Neuronal stem cell (in vitro differentiated cells): ENCODE measurements at regions not wholly inside any gene's neighbourhood (a gene's known extent, or its start where the extent isn't known, plus 50 kb on each side); places are given as distances from the start of the nearest gene placed in this dataset.

Experiments
- DNase-seq: peaks from one replicate; pipeline ENCODE4 v3.0.0-alpha.2; 2013; ENCODE audit warnings: low spot score
- H2AFZ ChIP-seq: one replicate; pipeline ENCODE4 v1.6.1; 2013; ENCODE audit warnings: mild to moderate bottlenecking, low read length, inconsistent platforms
- H2AK5ac ChIP-seq: 2 replicates; pipeline ENCODE4 v1.6.1; 2013; ENCODE audit warnings: low read depth, mild to moderate bottlenecking, inconsistent platforms, low read length, moderate library complexity, mixed read lengths
- H2BK120ac ChIP-seq: 2 replicates; pipeline ENCODE4 v1.6.1; 2013; ENCODE audit warnings: low read depth, mild to moderate bottlenecking, inconsistent platforms, low read length, moderate library complexity, mixed read lengths
- H2BK12ac ChIP-seq: one replicate; pipeline ENCODE4 v1.6.1; 2013; ENCODE audit warnings: low read length, inconsistent platforms
- H2BK15ac ChIP-seq: 2 replicates; pipeline ENCODE4 v1.6.1; 2013; ENCODE audit warnings: mild to moderate bottlenecking, low read length, inconsistent platforms, mixed read lengths
- H2BK5ac ChIP-seq: one replicate; pipeline ENCODE4 v1.6.1; 2013; ENCODE audit warnings: inconsistent platforms, mild to moderate bottlenecking, low read length, moderate library complexity
- H3K14ac ChIP-seq: one replicate; pipeline ENCODE4 v1.6.1; 2013; ENCODE audit warnings: low read length, inconsistent platforms
- H3K18ac ChIP-seq: 2 replicates; pipeline ENCODE4 v1.6.1; 2013; ENCODE audit warnings: low read length, inconsistent platforms
- H3K23ac ChIP-seq: 2 replicates; pipeline ENCODE4 v1.6.1; 2013; ENCODE audit warnings: low read depth, mild to moderate bottlenecking, mixed read lengths, low read length, inconsistent platforms; ENCODE audit not compliant: poor library complexity
- H3K27ac ChIP-seq: replicated peaks from 3 replicates; pipeline ENCODE4 v1.5.1; 2013; ENCODE audit warnings: low read length, inconsistent platforms
- H3K27me3 ChIP-seq, 3 experiments: 2 replicates each; pipeline ENCODE4 v1.6.1; 2013; ENCODE audit warnings: low read length in 3 of 3, mild to moderate bottlenecking in 2 of 3, inconsistent platforms in 1 of 3, low read depth in 1 of 3, mixed read lengths in 1 of 3, moderate library complexity in 1 of 3; ENCODE audit not compliant: control insufficient read depth in 3 of 3, insufficient read depth in 3 of 3
- H3K36me3 ChIP-seq, 2 donors: replicated peaks in 1 of 2; 2 replicates each; pipeline ENCODE4 v1.6.1; 2013; ENCODE audit warnings: low read length in 2 of 2; ENCODE audit not compliant: control insufficient read depth in 2 of 2, insufficient read depth in 2 of 2
- H3K4ac ChIP-seq: 2 replicates; pipeline ENCODE4 v1.6.1; 2013; ENCODE audit warnings: inconsistent platforms, mild to moderate bottlenecking, low read length, moderate library complexity
- H3K4me1 ChIP-seq, 2 donors: 1 replicate in 1 of 2; 2 replicates in 1 of 2; pipeline ENCODE4 v1.6.1; 2013; ENCODE audit warnings: low read length in 2 of 2, low read depth in 1 of 2; ENCODE audit not compliant: control insufficient read depth in 2 of 2, insufficient read depth in 1 of 2
- H3K4me2 ChIP-seq: one replicate; pipeline ENCODE4 v1.6.1; 2013; ENCODE audit warnings: mild to moderate bottlenecking, low read length, inconsistent platforms; ENCODE audit not compliant: insufficient read depth, poor library complexity, severe bottlenecking
- H3K4me3 ChIP-seq, 2 donors: 2 replicates each; pipeline ENCODE4 v1.5.1; 2013; ENCODE audit warnings: low read length in 2 of 2, mild to moderate bottlenecking in 2 of 2, inconsistent platforms in 1 of 2, moderate library complexity in 1 of 2
- H3K79me1 ChIP-seq: one replicate; pipeline ENCODE4 v1.6.1; 2013; ENCODE audit warnings: low read depth, mild to moderate bottlenecking, inconsistent platforms, low read length, moderate library complexity
- H3K9ac ChIP-seq: one replicate; pipeline ENCODE4 v1.6.1; 2013; ENCODE audit warnings: mild to moderate bottlenecking, low read depth, low read length, inconsistent platforms; ENCODE audit not compliant: poor library complexity
- H3K9me3 ChIP-seq, 2 donors: replicated peaks in 1 of 2; 2 replicates each; pipeline versions ENCODE3 to v1.6.1; 2013; ENCODE audit warnings: low read length in 2 of 2, mild to moderate bottlenecking in 2 of 2, inconsistent platforms in 1 of 2, low read depth in 1 of 2, mixed read lengths in 1 of 2, moderate library complexity in 1 of 2; ENCODE audit not compliant: control insufficient read depth in 2 of 2, insufficient read depth in 1 of 2
- H4K8ac ChIP-seq: one replicate; pipeline ENCODE4 v1.6.1; 2013; ENCODE audit warnings: low read depth, mild to moderate bottlenecking, inconsistent platforms, low read length, moderate library complexity
- H4K91ac ChIP-seq: one replicate; pipeline ENCODE4 v1.6.1; 2013; ENCODE audit warnings: low read length, low read depth, mild to moderate bottlenecking, inconsistent platforms; ENCODE audit not compliant: poor library complexity
- WGBS, 2 donors: extraction: QIAGEN DNeasy Blood & Tissue Kit; methylation state at CpG; one replicate each; pipeline ENCODE4 v1.1.7; 2013; ENCODE audit warnings: missing lambda C conversion rate in 2 of 2, mixed read lengths in 1 of 2; ENCODE audit not compliant: insufficient read length in 2 of 2, insufficient replicate concordance in 1 of 2; ENCODE audit errors: extremely low coverage in 2 of 2; 5-methylcytosine and 5-hydroxymethylcytosine counted together

DNA sequence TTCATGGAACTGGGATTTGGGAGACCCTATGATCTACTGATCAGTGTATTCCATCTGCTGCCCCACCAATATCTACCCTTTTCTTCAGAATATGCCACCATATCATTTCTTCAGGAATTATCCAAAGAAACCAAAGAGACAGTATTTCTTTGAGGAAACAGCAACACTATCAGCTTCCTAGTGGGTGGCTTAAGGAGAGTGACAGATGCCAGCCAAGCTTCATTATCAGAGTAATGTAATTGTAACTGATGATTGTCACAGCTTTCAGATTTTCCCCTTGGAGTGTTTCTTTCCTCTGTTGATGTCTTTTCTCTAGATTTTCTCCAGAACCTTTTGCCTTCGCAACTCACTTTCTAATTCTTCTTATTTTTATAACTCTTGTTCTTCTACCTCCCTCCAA lies 934.4 kb upstream of the LRRN3 start:
- H4K8ac ChIP-seq, result no peak overlapping the region
- no CpG with 5 or more reads among the region's 1 CpG for WGBS, 2 donors
- no peaks in the 10 kb centered on the region for H3K79me1 ChIP-seq
- H3K23ac ChIP-seq, result no peak overlapping the region
- no peaks in the 10 kb centered on the region for H3K4me1 ChIP-seq
- H2BK12ac ChIP-seq, result no peak overlapping the region
- no peak overlapping the region for H3K9ac ChIP-seq
- H3K4me2 ChIP-seq, result no peak overlapping the region
- H4K91ac ChIP-seq, result no peak overlapping the region
- no peaks in the 10 kb centered on the region for H3K27me3 ChIP-seq
- no peak overlapping the region for H2BK15ac ChIP-seq
- no peak overlapping the region for H2BK5ac ChIP-seq
- no peak overlapping the region for H3K4me3 ChIP-seq
- no peak overlapping the region for H3K14ac ChIP-seq
- H3K36me3 ChIP-seq, result no peaks in the 10 kb centered on the region
- no peaks in the 10 kb centered on the region for H3K9me3 ChIP-seq
- no peak overlapping the region for H3K18ac ChIP-seq
- H2AFZ ChIP-seq, result no peak overlapping the region
- H3K27ac ChIP-seq, result no peak overlapping the region
- H2BK120ac ChIP-seq, result no peak overlapping the region
- H2AK5ac ChIP-seq, result no peak overlapping the region
- DNase-seq, result no peak
- H3K4ac ChIP-seq, result no peak overlapping the region

DNA sequence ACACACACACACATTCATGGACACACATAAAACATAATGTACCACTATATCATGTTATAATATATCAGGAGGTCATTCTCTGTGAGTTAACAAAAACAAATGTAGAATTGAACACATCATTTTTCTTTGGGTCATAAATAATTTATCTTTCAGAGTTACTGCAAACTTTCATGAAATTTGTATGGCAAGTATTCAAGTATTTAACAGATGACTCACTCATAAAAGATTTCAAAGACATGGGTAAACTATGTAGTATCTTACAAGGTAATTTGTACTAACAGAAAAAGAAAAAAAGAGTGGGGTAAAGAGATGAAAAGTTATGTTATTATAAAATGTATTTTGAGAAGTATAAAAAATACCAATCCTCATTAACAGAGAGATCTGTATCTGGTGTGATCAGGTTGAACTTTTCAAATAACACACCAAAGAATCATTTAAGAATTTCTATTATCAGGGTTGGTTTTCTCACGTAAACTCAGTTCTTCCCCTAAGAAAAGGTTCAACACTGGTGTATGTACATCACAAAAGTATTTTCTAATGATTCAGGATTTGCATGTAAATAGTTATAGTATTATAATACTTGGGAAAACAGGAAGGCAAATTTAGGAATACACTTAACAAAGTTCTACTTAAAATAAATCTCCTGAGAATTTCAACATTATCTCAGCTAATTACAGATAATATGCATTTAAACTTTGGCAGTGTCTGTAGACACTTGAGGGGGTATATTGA lies 933.1 kb upstream of the LRRN3 start:
- no peak overlapping the region for H2BK120ac ChIP-seq
- H3K18ac ChIP-seq, result no peak overlapping the region
- H3K4me2 ChIP-seq, result no peak overlapping the region
- H3K79me1 ChIP-seq, result no peaks in the 10 kb centered on the region
- H3K27me3 ChIP-seq, result no peaks in the 10 kb centered on the region
- no peak overlapping the region for H2BK5ac ChIP-seq
- no peak overlapping the region for H2AK5ac ChIP-seq
- H3K4me3 ChIP-seq, result no peak overlapping the region
- no peak overlapping the region for H2BK15ac ChIP-seq
- H2AFZ ChIP-seq, result no peak overlapping the region
- no peak overlapping the region for H3K27ac ChIP-seq
- H2BK12ac ChIP-seq, result no peak overlapping the region
- no peak for DNase-seq
- H3K9me3 ChIP-seq, result no peaks in the 10 kb centered on the region
- no peaks in the 10 kb centered on the region for H3K4me1 ChIP-seq
- no CpG with 5 or more reads among the region's 1 CpG for WGBS, 2 donors
- H3K23ac ChIP-seq, result no peak overlapping the region
- no peaks in the 10 kb centered on the region for H3K36me3 ChIP-seq
- no peak overlapping the region for H4K8ac ChIP-seq
- H4K91ac ChIP-seq, result no peak overlapping the region
- H3K14ac ChIP-seq, result no peak overlapping the region
- no peak overlapping the region for H3K4ac ChIP-seq
- no peak overlapping the region for H3K9ac ChIP-seq

DNA sequence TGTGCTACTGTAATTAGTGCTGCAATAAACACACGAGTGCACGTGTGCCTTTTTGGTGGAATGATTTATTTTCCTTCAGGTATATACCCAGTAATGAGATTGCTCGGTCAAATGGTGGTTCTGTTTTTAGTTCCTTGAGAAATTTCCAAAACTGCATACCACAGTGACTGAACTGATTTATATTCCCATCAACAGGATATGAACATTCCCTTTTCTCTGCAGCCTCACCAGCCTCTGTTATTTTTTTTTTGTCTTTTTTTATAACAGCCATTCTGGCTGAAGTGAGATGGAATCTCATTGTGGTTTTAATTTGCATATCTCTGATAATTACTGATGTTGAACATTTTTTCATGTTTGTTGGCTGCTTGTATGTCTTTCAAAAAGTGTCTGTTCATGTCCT lies 922.9 kb upstream of the LRRN3 start:
- Histone ChIP-seq H2BK120ac (no peak overlapping the region), H2BK5ac (no peak overlapping the region), H3K27ac (no peak overlapping the region), H3K4ac (no peak overlapping the region), H3K27me3 (no peaks in the 10 kb centered on the region), H2AK5ac (no peak overlapping the region), H4K91ac (no peak overlapping the region), H2BK15ac (no peak overlapping the region), H3K79me1 (no peaks in the 10 kb centered on the region), H2AFZ (no peak overlapping the region), H3K18ac (no peak overlapping the region), H3K4me2 (no peak overlapping the region), H3K36me3 (no peaks in the 10 kb centered on the region), H3K23ac (no peak overlapping the region), H4K8ac (no peak overlapping the region), H3K9me3 (no peaks in the 10 kb centered on the region), H2BK12ac (no peak overlapping the region), H3K4me3 (no peak overlapping the region), H3K14ac (no peak overlapping the region), H3K4me1 (no peaks in the 10 kb centered on the region), H3K9ac (no peak overlapping the region)
- DNase-seq, result no peak
- no CpG with 5 or more reads among the region's 3 CpGs for WGBS, 2 donors

DNA sequence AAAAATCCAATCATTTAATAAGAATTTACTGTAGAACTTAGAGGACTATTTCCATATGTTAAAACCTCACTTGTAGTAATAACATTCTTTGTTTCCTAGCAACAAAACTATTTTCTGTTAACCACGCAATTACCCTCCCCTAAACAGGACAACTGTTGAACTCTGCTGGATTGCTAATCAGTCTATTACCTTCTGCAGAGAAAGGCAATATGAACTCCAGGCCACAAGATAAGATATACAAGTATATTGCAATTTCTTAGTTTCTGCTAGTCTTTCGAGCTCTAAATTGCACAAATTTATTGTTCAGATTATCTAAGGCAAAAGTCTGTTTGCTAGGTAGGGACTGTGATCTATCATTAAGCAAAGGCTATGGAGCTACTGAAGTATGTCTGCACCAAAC lies 920.1 kb upstream of the LRRN3 start:
- Histone ChIP-seq H2BK5ac (no peak overlapping the region), H3K27ac (no peak overlapping the region), H3K4me3 (no peak overlapping the region), H4K8ac (no peak overlapping the region), H3K14ac (no peak overlapping the region), H3K4me2 (no peak overlapping the region), H2BK15ac (no peak overlapping the region), H2BK120ac (no peak overlapping the region), H3K27me3 (no peaks in the 10 kb centered on the region), H2BK12ac (no peak overlapping the region), H2AK5ac (no peak overlapping the region), H3K4ac (no peak overlapping the region), H3K4me1 (no peaks in the 10 kb centered on the region), H3K9ac (no peak overlapping the region), H3K23ac (no peak overlapping the region), H3K79me1 (no peaks in the 10 kb centered on the region), H3K9me3 (no peaks in the 10 kb centered on the region), H3K18ac (no peak overlapping the region), H2AFZ (no peak overlapping the region), H4K91ac (no peak overlapping the region), H3K36me3 (no peaks in the 10 kb centered on the region)
- no CpG with 5 or more reads among the region's 2 CpGs for WGBS, 2 donors
- DNase-seq, result no peak
